Vagina (tissue), 2 donors: ENCODE measurements at regions not wholly inside any gene's neighbourhood (a gene's known extent, or its start where the extent isn't known, plus 50 kb on each side); places are given as distances from the start of the nearest gene placed in this dataset.
"Not testable (repeated sequence)": the region's sequence is repeated elsewhere in the genome, so short reads cannot be mapped to it uniquely, and the experiment has no call there.

Experiments used
- DNase-seq, 2 donors: peaks; one replicate each; pipeline ENCODE4 v3.0.0-alpha.2; 2017; ENCODE audit errors: extremely low spot score in 2 of 2
- H3K27ac ChIP-seq: fragments of 200-600 bp; sonication (generic); one replicate; pipeline ENCODE4 v1.5.1; 2019
- H3K27me3 ChIP-seq: fragments of 200-600 bp; sonication (generic); one replicate; pipeline ENCODE4 v1.5.1; 2019
- H3K36me3 ChIP-seq, 2 donors: fragments of 200-600 bp; sonication (generic); one replicate each; pipeline ENCODE4 v1.5.1; 2017 to 2019
- H3K4me1 ChIP-seq: fragments of 200-600 bp; sonication (generic); one replicate; pipeline ENCODE4 v1.5.1; 2019
- H3K4me3 ChIP-seq, 2 donors: fragments of 200-600 bp; sonication (generic); 1 replicate in 1 of 2; 2 replicates in 1 of 2; pipeline ENCODE4 v1.5.1; 2016 to 2019
- H3K9me3 ChIP-seq: fragments of 200-600 bp; sonication (generic); one replicate; pipeline ENCODE4 v1.5.1; 2019
- intact Hi-C: fragments of 100-400 bp; cut with DNase I; formaldehyde crosslinking; loops from one replicate; pipeline ENCODE4 v1.15.1; 2023

DNA sequence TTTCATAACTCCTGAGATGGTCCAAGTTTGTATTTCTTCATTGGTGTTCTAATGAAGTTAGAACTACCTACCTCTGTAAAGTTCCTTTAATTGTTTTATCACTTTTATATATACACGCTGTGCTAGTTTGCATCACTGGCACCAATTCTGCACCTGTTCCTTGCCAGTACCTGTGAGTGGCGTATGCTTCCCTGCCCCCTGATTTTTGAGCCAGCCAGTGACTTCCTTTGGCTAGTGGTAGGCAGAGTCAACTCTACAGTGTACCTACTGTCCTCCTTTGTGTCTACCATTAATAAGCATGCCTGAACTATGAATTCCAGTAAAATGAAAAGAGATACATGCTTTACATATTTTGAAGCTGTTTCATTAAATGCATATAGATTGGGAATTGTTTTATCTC is 186.8 kb upstream of the SPATA31A3 start:
- H3K4me1 ChIP-seq, H3K36me3 ChIP-seq, H3K27ac ChIP-seq, H3K4me3 ChIP-seq, H3K27me3 ChIP-seq, DNase-seq, intact Hi-C loops, H3K9me3 ChIP-seq: not testable (repeated sequence)

- DNase-seq, H3K36me3 ChIP-seq, H3K27ac ChIP-seq, H3K4me1 ChIP-seq, intact Hi-C loops, H3K27me3 ChIP-seq, H3K9me3 ChIP-seq, H3K4me3 ChIP-seq: not testable (repeated sequence)
Measured at GRCh38 chr9:67175167-67175566, 182.8 kb upstream of the SPATA31A3 start.

DNA sequence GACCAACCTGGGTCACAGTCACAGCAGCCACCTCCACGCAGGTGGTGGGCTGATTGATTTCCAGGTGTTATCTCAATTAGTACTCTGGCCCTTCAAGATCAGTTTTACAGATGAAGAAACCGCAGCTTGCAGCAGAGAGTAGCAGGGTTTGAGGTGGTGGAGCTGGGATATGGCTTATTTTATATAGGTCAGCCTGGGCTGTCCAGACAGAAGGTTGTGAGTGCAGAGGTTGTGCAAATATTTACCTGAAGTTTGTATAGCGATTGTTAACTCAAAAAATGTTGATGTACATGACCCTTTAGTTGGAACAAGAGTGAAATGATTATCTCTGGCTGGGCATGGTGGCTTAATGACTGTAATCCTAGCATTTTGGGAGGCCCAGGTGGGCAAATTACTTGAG is 179.4 kb upstream of the SPATA31A3 start:
- H3K4me3 ChIP-seq, intact Hi-C loops, H3K27ac ChIP-seq, H3K9me3 ChIP-seq, H3K27me3 ChIP-seq, H3K36me3 ChIP-seq, H3K4me1 ChIP-seq, DNase-seq: not testable (repeated sequence)

DNA sequence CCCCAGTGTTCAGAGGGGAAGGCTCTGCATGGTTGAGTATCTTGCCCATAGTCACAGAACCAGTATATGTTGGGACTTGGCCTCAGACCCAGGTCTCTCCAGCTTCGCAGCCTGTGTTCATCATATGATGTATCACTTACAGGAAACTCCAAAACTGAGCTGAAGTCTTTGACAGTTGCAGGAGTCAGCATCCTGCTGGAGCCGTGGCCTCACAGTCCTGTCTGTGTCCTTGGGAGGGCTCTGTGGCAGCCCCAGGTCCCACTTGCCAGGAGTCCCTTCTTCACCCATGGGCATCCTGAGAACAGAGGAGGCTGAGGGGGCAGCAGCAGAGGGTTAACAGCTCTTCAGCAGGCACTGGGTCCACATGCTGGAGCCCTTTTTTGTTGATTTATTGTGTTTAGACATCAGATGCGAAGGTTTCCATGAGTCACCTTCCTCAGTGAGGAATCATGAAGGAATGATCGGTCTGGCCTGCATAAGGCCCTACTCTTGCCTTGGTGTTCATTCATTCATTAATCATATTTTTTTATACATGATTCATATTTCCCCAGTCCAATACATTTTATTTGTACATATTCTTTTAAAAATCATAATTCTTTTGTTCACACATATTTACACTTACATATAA is 176.3 kb upstream of the SPATA31A3 start:
- DNase-seq, H3K36me3 ChIP-seq, intact Hi-C loops, H3K9me3 ChIP-seq, H3K4me1 ChIP-seq, H3K27me3 ChIP-seq, H3K27ac ChIP-seq, H3K4me3 ChIP-seq: not testable (repeated sequence)

DNA sequence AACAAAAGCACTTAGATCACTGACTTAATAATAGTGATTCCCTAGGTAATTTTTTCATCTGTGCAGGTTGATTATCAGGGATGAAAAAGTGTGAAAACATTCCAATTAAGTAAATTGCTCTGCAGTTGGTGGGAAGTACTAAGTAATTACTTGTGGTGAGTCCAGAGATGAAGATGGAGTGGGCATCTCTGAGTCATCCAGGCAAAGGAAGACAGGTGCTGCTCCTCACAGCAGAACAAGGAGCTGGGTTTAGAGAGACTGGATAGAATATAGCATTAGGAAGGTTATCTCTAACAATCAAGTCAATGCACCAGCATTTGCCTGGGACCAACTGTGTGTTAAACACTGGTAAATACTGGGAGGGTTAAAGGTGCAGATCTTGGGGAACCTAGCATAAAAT is 174.0 kb upstream of the SPATA31A3 start:
- intact Hi-C loops, H3K4me1 ChIP-seq, H3K27me3 ChIP-seq, DNase-seq, H3K27ac ChIP-seq, H3K9me3 ChIP-seq, H3K36me3 ChIP-seq, H3K4me3 ChIP-seq: not testable (repeated sequence)

DNA sequence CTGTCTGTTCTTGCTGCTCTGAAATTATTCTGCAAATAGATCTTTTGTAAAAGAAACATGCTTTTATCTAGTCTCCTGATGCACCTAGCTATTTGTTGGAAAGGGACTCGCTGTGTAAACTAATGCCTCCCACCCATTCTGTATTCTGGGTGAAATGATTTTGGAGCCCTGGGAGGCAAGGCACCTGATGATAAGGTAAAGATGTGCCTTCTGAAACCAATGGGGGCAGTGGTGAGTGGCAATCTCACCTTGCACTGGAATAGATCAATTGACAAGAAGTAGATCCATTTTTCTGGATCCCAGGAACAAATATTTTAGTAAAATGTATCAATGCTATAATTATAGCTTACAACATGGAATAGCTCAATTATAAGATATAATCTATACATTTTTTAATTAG is 170.5 kb upstream of the SPATA31A3 start:
- intact Hi-C loops, H3K9me3 ChIP-seq, H3K4me1 ChIP-seq, H3K36me3 ChIP-seq, H3K27me3 ChIP-seq, DNase-seq, H3K4me3 ChIP-seq, H3K27ac ChIP-seq: not testable (repeated sequence)

DNA sequence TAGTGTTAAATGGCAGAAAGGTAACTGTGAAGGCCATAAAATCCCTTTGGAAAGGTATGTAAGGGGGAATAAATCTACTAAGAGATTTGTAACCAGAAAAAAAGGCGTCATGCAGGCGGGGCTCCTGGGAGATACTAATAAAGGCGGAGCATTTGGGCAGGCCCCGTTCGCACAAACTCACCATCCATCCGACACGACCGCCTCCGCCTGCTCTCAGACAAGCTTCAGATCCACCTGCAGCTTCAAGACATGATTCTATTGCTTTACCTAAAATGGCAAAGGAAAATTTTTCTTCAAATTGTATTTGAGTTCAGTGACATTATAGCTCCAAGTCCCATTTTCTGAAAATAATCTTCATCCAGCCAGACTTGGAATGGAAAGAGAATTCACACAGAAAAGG is 162.9 kb upstream of the SPATA31A3 start:
- H3K36me3 ChIP-seq, intact Hi-C loops, H3K4me3 ChIP-seq, H3K9me3 ChIP-seq, H3K27me3 ChIP-seq, H3K4me1 ChIP-seq, H3K27ac ChIP-seq, DNase-seq: not testable (repeated sequence)

GRCh38 chr9:67153501-67153900 is 161.2 kb upstream of the SPATA31A3 start:
- H3K36me3 ChIP-seq, H3K27me3 ChIP-seq, H3K4me3 ChIP-seq, H3K9me3 ChIP-seq, H3K4me1 ChIP-seq, intact Hi-C loops, H3K27ac ChIP-seq, DNase-seq: not testable (repeated sequence)

GRCh38 chr9:67142392-67143107 is 150.2 kb upstream of the SPATA31A3 start:
- intact Hi-C loops, H3K4me3 ChIP-seq, H3K27me3 ChIP-seq, DNase-seq, H3K4me1 ChIP-seq, H3K27ac ChIP-seq, H3K36me3 ChIP-seq, H3K9me3 ChIP-seq: not testable (repeated sequence)

DNA sequence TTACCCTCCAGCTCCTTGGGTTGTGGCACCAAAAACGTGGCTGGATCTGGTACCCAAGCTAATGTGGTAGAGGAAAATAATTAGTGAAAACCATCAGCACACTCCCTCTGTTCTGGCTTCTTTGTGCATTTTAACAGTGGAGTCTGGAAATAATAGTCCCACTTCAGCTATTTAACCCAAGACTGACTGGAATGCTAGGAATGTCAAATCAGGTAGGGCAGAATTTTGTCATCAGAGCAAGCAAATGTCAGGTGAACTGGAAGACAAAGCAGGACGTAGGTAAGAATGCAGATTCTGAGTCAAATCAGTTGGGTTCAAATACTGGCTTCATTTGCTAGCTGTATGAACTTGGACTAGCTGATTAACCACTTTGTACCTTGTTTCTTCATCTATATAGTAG is 144.0 kb upstream of the SPATA31A3 start:
- H3K4me1 ChIP-seq, intact Hi-C loops, H3K27ac ChIP-seq, H3K4me3 ChIP-seq, H3K9me3 ChIP-seq, H3K36me3 ChIP-seq, DNase-seq, H3K27me3 ChIP-seq: not testable (repeated sequence)

DNA sequence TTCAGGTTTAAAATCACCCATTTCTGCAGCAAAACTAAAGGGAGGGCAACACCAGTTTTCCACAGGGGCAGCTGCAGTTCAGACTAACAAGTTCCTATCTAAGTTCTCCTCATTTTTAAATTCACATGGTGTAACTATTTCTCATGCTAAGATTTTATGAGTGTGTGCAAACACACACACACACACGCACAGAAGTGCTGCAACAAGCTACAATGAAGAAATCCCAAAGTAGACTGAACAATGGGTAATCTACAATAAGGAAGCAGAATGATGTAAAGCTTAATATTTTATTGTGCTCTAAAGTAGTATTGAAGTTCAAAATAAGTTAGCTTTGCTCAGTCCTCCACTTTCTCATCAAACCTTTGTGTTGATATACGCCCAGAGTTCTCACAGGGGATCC is 140.8 kb upstream of the SPATA31A3 start:
- H3K27ac ChIP-seq, H3K27me3 ChIP-seq, H3K36me3 ChIP-seq, DNase-seq, H3K4me1 ChIP-seq, H3K4me3 ChIP-seq, H3K9me3 ChIP-seq, intact Hi-C loops: not testable (repeated sequence)

GRCh38 chr9:67116761-67117160 is 124.4 kb upstream of the SPATA31A3 start:
- H3K4me1 ChIP-seq, intact Hi-C loops, H3K9me3 ChIP-seq, H3K36me3 ChIP-seq, H3K27me3 ChIP-seq, DNase-seq, H3K27ac ChIP-seq, H3K4me3 ChIP-seq: not testable (repeated sequence)

- intact Hi-C loops: not testable (repeated sequence)
Measured at GRCh38 chr9:67112148-67112547, 119.8 kb upstream of the SPATA31A3 start.

DNA sequence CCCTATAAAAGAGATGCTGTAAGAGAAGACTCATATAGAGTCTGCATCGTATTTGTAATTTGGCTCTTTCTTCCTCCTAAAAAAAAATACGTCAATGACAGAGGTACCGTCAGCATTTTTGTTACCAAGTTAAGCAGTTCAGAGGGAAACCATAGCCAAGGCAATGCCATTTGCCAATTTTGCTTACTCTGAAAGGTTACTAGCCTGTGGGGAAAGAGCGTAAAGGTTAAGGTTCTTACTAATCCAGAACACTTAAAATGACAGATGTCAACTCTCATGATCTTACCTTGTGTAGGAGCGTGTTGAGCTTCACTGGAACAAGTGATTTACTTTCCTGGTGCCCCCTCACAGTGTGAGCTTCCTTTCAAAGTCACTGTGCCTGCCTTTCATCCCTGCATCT is 119.4 kb upstream of the SPATA31A3 start:
- H3K36me3 ChIP-seq, H3K4me3 ChIP-seq, H3K9me3 ChIP-seq, H3K27me3 ChIP-seq, DNase-seq, H3K4me1 ChIP-seq, intact Hi-C loops, H3K27ac ChIP-seq: not testable (repeated sequence)

More at GRCh38 chr9:67112148-67112547, 119.8 kb upstream of the SPATA31A3 start:
- H3K27ac ChIP-seq, H3K27me3 ChIP-seq, H3K4me3 ChIP-seq, DNase-seq, H3K4me1 ChIP-seq, H3K36me3 ChIP-seq, H3K9me3 ChIP-seq: not testable (repeated sequence)
